NCI-H82 treated with DMSO at 0.1 percent for 48 hours (cell line): ENCODE measurements at regions not wholly inside any gene's neighbourhood (a gene's known extent, or its start where the extent isn't known, plus 50 kb on each side); places are given as distances from the start of the nearest gene placed in this dataset.
A peak's percentile ranks its signal among the peaks of the same experiment; 100 is the strongest.
"Not testable (repeated sequence)": the region's sequence is repeated elsewhere in the genome, so short reads cannot be mapped to it uniquely, and the experiment has no call there.

ENCODE experiments used
- DNase-seq: peaks from one replicate; lab custom pipeline; 2025; ENCODE audit not compliant: unreplicated experiment; lab: John Stamatoyannopoulos, UW

DNA sequence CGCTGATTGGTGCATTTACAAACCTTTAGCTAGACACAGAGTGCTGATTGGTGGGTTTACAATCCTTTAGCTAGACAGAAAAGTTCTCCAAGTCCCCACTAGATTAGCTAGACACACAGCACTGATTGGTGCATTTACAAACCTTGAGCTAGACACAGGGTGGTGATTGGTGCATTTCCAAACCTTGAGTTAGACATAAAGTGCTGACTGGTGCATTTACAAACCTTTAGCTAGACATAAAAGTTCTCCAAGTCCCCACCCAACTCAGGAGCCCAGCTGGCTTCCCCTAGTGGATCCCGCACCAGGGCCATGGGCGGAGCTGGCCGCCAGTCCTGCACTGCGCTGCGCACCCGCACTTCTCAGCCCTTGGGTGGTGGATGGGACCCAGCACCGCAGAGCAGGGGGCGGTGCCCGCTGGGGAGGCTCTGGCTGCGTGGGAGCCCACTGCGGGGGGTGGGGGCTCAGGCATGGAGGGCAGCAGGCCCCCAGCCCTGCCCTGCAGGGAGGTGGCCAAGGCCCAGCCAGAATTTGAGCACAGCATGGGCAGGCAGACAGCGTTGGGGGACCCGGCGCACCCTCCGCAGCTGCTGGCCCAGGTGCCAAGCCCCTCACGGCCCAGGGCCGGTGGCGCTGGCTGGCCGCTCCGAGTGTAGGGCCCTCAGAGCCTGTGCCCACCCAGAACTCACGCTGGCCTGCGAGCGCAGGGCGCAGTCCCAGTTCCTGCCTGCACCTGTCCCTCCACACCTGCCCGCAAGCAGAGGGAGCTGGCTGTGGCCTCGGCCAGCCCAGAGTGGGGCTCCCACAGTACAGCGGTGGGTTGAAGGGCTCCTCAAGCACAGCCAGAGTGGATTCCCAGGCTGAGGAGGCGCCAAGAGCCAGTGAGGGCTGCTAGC is 608.9 kb upstream of the LCORL start:
- no peak for DNase-seq

DNA sequence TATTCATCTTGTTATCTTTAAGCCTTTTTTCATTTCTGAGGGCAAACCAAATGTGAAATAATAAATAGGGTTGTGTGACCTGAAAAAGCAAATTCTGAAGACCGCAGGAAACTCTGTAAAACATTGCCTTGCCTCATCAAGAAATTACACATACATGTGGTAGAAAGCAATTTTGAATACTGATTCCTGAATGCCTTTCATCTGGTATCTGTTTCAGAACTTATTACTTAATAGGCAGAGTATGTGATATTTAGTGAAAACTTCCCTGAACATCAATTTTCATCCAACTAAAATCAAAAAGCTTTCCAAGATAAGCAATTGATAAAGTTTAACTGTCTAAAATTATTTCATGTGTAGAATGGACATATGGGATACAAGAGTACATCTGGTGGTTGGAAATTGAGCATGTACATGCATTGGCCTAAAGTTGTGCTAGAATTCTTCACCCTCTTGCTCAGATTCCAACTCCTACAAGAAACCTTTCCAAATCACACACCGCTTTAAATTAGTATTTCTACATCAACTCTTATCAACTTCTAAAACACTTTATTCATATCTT is 606.0 kb upstream of the LCORL start:
- no peak for DNase-seq

DNA sequence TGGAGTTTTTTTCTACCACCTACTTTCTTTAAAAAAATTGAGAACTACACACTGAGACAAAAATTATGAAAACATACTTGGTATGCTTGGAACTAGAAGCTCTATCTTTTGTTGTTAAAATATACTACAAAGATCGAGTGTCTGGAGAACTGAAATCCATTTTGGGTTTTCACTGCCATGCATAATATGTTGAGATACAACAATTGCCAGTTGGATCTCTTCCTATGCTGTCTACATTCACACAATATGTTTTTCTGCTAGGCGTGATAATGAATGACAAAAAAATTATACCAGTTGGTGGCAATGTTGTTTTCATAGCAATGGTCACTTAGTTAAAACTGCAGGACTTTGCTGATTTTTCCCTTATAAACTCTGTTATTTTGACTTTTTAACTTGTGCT is 605.4 kb upstream of the LCORL start:
- no peak for DNase-seq

DNA sequence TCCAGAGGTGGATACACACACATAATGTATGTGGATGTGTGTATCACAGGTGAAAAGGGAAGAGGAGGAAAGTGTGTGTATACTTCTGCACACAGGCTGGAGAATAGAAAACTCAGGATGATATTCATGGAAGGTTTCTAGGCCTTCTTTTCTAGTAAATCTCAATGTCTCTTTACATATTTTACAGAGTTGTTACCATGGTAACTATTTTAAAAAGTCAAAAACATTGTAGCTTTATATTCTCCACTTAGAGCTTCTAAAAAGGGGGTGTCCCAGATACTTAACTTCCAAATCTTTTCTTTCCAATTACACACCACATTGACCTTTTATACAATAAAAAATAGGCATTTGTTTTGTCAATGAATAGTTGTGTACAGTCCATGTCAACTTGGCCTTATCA is 604.8 kb upstream of the LCORL start:
- no peak for DNase-seq

DNA sequence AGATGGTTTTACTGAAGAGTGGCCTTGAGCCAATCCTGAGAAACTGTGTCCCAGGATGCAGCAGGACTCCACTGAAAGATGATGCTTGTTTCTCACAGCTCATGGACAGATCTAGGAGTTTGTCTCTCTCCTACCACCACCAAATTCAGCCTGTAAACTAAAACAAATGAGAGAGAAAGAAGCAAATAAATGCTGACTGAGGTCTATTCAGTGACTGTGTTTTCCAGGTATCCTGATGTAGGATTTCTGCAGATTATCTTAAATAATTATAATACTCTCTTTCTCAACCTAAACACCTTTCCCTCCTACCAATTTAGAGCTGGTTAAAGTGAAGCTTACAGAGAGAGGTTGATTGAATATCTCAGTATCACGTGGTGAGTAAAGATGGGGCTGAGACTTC is 599.6 kb upstream of the LCORL start:
- DNase-seq: no peak

DNA sequence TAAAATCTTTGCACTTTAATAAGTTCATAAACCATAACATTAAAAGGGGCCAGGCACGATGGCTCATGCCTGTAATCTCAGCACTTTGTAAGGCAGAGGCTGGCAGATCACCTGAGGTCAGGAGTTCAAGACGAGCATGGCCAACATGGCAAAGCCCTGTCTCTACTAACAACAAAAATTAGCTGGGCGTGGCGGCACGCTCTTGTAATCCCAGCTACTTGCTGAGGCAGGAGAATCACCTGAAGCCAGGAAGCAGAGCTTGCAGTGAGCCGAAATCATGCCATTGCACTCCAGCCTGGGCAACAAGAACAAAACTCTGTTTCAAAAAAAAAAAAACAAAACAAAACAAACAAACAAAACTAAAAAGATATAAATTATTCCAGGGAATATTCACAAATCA is 595.2 kb upstream of the LCORL start:
- DNase-seq: no peak

DNA sequence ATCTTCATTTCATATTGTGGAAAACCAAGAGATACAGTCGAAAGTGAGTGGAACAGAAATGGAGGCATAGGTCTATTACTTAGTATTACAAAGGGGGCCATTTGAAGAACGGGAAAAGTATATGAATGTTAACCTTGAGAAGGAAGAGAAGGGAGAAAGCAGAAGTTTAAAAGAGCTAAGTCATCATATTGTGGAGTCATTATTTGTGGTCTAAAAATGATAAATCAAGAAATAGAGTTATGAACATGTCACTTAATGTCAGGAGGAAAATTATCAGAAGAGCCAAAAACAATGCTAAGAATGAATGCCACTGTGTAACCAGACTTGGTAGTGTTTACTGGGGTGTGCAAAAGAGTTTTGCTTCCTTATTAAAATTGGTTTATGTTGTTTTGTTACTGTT is 589.5 kb upstream of the LCORL start:
- DNase-seq: no peak

DNA sequence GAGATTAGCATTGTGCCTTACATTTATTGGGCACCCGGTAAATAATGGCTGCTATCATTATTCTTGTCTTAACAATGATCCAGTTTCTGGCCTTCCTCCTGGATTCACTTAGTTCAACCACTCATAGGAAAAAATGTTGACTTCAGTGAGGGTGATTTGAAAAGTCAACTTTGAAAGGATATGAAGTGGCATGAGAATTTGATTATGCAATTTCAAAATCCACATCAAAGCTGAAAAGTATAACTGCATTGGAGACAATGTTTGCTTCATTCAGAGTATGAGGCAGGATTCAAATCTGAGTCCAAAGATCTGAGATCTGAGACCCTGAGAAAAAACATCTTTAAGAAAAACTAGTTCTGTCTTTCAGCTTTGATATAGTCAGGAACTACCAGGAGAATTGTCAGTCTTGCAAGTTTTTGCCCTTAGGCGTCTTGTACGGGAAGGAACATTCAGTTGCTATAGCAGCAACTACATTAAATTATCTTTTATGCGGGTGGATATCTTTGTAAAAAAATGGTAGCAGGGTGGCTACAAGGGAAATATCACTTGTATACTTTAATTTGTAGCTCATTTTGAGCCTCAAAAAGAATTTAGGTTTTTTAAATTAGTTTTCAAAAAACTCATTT is 587.5 kb upstream of the LCORL start:
- no peak for DNase-seq

DNA sequence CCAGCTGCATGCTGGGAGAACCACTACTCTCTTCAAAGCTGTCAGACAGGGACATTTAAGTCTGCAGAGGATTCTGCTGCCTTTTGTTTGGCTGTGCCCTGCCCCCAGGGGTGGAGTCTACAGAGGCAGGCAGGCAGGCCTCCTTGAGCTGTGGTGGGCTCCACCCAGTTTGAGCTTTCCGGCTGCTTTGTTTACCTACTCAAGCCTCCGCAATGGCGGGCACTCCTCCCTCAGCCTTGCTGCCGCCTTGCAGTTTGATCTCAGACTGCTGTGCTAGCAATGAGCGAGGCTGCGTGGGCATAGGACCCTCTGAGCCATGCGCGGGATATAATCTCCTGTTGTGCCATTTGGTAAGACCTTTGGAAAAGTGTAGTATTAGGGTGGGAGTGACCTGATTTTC is 581.1 kb upstream of the LCORL start:
- not testable (repeated sequence) for DNase-seq

DNA sequence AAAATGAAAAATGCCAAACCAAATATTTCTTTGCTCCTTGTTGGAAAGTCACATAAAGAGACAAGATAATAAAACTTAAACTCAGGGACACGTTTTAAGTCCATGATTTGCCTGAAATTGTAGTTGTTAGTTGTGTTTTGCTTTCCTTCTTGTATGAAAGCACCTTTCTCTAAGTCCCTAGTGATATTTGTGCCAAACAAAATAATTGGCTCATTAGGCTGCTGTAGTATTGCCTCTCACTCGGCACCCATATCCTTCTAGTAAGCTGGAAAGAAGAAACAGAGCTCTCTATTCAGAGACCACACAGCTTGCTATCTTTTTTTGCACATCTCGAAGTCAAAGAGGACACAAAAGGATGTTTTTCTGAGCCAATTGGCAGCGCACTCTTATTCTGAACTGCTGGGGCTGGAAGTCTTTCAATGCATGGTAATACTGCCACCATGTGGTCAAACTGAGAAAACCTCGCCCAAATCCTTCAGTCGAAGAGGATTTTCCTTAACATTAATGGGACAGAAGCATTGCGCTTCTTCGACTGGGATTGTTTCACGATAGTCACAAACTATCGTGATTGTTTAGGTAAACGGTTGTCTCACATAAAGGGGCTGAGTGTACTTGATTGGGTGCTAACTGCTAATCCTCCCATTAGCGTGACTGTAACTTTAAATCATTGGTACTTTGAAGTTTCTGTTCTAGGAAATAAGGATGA is 571.9 kb upstream of the LCORL start:
- DNase-seq: peak; percentile 18

DNA sequence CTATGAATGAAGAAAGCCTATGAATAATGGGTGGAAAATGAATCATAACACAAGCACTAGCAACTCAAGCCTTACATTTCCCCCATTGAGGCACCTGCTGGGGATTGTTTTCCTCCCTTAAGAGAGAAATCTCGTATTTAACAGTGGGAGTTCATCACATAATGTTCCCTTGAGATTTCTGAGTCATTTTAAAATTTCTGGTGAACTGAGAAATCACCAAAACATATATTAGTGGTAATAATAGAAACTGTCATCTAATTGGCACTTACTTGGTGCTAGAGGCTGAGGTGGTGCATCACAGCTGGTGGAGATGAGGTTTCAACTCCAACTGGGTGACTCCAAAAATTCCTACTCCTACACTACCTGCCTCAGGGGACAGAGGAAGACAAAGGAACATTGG is 561.3 kb upstream of the LCORL start:
- DNase-seq: no peak

DNA sequence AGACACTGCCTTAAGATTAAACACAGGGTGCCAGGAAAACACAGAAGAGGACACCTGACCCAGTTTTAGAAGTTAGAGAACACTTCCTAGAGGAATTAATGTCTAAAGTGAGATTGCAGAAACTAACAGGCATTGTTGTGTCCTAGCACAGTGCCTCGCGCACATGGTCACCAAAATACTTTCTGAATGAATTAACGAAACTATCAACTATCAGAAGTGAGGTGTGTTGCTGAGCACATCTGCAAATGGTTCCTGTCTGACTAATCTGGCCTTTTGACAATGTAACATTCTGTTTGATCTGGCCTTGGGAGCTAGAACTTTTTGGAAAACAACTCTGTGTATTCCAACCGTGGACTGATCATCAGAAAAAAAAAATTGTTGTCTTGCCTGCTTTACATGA is 556.8 kb upstream of the LCORL start:
- DNase-seq: no peak

DNA sequence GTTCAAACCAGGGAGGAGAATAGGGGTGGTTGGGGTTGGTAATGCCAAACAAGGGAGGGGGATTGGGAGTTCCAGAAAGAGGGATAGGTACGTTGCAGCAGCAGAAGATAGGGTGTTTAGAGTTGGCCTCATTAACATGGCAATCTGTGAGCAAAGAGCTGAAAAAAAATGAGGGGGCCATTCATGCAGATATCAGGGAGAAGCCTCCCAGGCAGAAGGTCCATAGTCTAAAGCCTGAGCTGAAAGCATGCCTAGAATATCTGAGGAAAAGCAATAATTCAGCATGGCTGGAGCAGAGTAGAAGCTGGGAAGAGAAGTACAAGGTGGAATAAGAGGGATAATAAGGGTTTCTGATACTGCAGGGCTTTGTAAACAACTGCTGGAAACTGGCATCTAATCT is 550.9 kb upstream of the LCORL start:
- no peak for DNase-seq

DNA sequence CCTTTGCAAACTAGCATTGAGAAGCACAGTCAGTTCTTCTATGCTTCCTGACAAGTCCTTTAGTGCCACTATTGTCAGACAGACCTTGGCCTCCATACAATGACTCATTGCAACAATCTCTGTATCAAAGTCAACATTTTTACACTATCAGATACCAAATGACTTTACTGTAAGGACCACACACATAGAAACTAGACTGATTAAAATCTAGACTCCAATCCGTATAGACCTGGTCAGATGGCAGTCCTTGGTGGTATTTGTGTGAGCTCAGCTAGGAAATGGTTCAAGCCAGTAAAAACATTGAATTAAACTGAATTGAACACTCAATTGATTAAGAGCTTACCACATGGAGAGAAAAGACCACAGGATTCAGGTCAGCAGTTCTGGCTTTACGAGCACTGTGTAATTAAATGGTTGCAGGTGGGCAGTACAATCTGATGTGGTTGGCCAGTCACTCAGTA is 549.8 kb upstream of the LCORL start:
- no peak for DNase-seq

DNA sequence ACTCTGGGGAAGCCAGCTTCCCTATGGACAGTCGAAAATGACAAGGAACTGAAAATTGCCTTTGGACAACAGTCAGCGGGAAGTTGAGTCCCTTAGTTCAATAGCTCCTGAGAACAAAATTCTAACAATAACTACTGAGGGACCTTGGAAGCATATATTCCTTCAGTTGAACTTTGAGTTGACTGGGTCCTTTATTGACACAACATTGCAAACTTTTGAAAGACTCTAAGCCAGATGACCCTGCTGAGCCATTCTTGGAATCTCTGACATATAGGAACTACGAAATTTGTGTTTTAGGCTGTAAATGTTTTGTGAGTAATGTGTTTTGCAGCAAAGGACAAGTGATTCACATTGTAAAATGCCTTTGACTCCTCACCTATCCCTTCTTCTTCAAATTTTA is 548.8 kb upstream of the LCORL start:
- no peak for DNase-seq

DNA sequence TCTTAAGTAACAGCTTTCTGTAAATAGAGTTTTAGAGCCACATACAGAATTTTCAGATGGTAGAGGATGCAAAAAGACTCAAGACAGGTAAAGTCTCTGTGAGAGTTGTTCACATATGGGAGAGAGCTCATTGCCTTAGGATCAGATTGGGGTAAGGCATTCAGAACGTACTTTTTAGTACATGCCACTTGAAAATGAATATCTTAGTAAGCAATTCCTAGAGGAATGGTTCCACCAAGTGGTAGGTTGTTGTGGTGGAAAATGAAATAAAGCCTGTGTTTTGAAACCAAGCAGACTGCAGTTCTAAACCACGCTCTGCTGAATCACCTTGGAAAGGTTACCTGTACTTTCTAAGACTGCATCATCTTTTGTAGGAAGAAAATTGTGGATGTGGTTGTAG is 547.0 kb upstream of the LCORL start:
- no peak for DNase-seq

DNA sequence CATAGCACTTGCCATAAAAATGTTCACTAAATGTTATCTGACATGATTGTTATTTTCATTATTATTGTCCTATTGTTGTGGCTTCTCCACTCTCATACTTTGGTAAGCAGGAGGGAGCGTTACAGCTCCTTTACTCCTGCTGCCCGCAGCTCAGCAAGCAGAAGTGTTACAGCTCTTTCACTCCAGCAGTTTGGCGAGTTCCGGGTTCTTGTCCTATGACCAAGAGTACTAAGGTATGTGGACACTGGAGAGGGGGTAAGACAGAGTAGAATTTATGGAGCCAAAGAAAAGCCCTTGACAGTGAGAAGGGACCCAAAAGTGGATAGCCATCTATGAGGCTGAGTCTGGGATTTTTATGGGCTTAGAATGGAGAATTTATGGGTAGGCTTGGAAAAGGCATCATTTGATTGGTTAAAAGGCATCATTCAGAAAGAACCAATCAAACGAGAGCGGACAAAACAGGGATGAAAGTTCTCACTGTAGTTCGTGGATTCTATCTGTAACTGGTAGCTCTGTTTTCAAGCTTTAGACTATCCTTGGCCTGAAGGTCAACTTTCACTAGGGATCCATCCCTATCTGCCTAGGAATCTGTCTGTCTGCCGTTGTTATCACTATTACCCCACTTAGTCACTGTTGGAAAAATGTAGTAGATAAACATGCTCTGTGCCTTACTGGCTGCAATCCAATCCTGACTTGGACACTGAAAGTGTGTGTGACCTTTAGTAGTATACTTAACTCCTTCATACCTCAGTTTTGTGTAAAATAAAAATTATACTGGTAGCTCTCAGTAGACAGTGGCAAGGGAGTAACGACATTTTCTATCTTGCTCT is 545.6 kb upstream of the LCORL start:
- DNase-seq: no peak

DNA sequence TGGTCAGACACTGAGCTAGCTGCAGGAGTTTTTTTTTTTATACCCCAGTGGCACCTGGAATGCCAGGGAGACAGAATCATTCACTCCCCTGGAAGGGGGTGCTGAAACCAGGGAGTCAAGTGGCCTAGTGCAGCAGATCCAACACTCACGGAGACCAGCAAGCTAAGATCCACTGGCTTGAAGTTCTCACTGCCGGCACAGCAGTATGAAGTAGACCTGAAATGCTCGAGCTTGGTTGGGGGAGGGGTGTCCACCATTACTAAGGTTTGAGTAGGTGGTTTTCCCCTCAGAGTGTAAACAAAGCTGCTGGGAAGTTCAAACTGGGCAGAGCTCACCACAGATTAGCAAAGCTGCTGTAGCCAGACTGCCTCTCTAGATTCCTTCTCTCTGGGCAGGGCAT is 537.9 kb upstream of the LCORL start:
- no peak for DNase-seq

DNA sequence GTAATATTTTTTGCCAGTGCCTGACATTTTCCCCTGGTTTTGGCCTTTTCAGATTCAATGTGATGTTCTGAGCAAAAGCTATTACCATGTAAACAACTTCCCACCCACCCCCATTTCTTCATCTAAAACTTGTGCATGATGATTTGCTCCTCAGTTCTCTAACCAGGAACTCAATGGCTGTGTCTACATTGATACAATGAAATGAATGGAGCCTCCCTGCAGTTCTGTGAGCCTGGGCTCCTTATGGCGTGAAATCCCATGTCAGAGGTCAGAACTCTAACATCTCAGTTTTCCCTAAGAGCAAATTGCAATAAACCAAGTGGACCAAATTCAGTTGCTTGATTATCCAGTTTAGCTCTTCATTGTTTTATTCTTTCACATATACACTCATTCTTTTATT is 534.8 kb upstream of the LCORL start:
- no peak for DNase-seq

DNA sequence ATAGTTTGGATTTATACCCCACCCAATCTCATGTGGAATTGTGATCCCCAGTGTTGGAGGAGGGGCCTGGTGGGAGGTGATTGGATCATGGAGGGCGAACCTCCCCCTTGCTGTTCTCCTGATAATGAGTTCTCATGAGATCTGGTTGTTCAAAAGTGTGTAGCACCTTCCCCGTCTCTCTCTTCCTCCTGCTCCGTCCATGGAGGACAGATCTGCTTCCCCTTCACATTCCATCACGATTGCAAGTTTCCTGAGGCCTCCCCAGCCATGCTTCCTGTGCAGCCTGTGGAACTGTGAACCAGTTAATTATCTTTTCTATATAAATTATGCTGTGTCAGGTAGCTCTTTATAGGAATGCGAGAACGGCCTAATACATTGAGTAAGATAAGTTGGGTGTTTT is 518.8 kb upstream of the LCORL start:
- DNase-seq: no peak

DNA sequence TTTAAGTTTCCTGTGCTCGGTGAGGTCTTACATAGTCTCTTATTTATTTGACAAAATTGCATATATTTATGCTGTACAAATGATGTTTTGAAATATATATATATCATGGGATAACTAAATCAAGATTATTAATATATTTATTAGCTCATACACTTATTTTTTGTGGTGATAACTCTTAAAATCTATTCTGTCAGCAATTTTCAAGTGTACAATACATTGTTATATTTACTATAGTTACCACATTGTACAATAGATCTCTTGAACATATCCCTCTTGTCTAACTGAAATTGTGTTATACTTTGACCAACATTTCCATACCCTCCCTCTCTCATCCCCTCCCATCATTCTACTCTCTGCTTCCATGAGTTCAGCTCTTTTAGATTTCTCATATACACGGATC is 516.6 kb upstream of the LCORL start:
- DNase-seq: no peak
